ENCODE measurements at regions not wholly inside any gene's neighbourhood (a gene's known extent, or its start where the extent isn't known, plus 50 kb on each side); places are given as distances from the start of the nearest gene placed in this dataset.

- Histone ChIP-seq H3K27ac (ENCODE audit: low read length) (peak overlapping the region; percentile 35), H3K27me3 (ENCODE audit: control insufficient read depth, insufficient read depth, low read length) (peaks cover 17% of the 10 kb centered on the region), H3K4me3 (ENCODE audit: low read length) (no peak overlapping the region), H3K4me1 (ENCODE audit: control insufficient read depth, insufficient read depth, low read length) (peaks cover 25% of the 10 kb centered on the region), H3K36me3 (ENCODE audit: control insufficient read depth, insufficient read depth, low read length) (no peaks in the 10 kb centered on the region), H3K9me3 (replicated peaks; ENCODE audit: control insufficient read depth, low read depth, low read length) (no peaks in the 10 kb centered on the region)
- WGBS (ENCODE audit: insufficient coverage) = 21% methylated on average over 3 of the region's 18 CpGs
- peak; percentile 50 for DNase-seq
Measured at GRCh38 chr6:168157272-168158212, 78.5 kb upstream of the FRMD1 start.

DNA sequence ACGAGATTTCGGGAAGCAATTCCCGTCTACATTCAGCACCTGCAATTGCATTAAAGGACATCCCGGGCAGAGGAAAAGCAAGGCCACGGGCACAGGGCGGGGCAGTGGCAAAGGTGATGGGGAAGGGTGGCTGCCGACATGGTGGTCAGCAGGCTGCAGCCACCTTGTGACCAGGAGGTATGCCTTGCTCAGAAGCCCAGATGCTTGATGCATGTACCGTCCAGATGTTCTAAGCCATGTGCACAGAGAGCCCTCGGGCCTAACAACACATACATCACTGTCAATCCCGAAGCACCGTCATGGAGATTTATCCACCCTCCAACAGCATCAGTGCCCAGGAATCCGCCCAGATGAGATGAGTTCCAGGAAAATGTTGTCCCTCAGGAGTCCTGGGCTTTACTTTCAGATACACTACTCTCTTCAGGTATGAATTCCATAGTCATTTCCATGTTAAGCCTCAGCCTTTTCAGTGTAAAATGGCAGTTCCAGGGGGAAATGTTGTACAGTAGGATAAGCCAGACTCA lies 77.8 kb upstream of the FRMD1 start:
- 57% methylated on average over 10 of the region's 12 CpGs for WGBS (ENCODE audit: insufficient coverage)
- H3K4me3 ChIP-seq (ENCODE audit: low read length) = no peak overlapping the region
- no peak for DNase-seq

GRCh38 chr6:168155821-168156741 lies 77.1 kb upstream of the FRMD1 start:
- Histone ChIP-seq H3K9me3 (replicated peaks; ENCODE audit: control insufficient read depth, low read depth, low read length) (no peaks in the 10 kb centered on the region), H3K4me3 (ENCODE audit: low read length) (no peak overlapping the region), H3K36me3 (ENCODE audit: control insufficient read depth, insufficient read depth, low read length) (no peaks in the 10 kb centered on the region), H3K4me1 (ENCODE audit: control insufficient read depth, insufficient read depth, low read length) (peaks cover 27% of the 10 kb centered on the region), H3K27me3 (ENCODE audit: control insufficient read depth, insufficient read depth, low read length) (peaks cover 16% of the 10 kb centered on the region), H3K27ac (ENCODE audit: low read length) (no peak overlapping the region)
- 87% methylated on average over 17 of the region's 24 CpGs for WGBS (ENCODE audit: insufficient coverage)
- no peak for DNase-seq

More for the DNA sequence above, 77.8 kb upstream of the FRMD1 start:
- H3K9me3 ChIP-seq (replicated peaks; ENCODE audit: control insufficient read depth, low read depth, low read length) = no peaks in the 10 kb centered on the region
- H3K27ac ChIP-seq (ENCODE audit: low read length) = no peak overlapping the region
- no peaks in the 10 kb centered on the region for H3K36me3 ChIP-seq (ENCODE audit: control insufficient read depth, insufficient read depth, low read length)
- H3K27me3 ChIP-seq (ENCODE audit: control insufficient read depth, insufficient read depth, low read length) = peaks cover 18% of the 10 kb centered on the region
- H3K4me1 ChIP-seq (ENCODE audit: control insufficient read depth, insufficient read depth, low read length) = peaks cover 27% of the 10 kb centered on the region

- no peak for DNase-seq
Measured at GRCh38 chr6:168155193-168155592, 76.2 kb upstream of the FRMD1 start.

GRCh38 chr6:168154263-168154917 lies 75.4 kb upstream of the FRMD1 start:
- no peak overlapping the region for H3K27ac ChIP-seq (ENCODE audit: low read length)
- peaks cover 27% of the 10 kb centered on the region for H3K4me1 ChIP-seq (ENCODE audit: control insufficient read depth, insufficient read depth, low read length)
- H3K27me3 ChIP-seq (ENCODE audit: control insufficient read depth, insufficient read depth, low read length) = peaks cover 24% of the 10 kb centered on the region
- DNase-seq = no peak
- 77% methylated on average over 6 of the region's 7 CpGs for WGBS (ENCODE audit: insufficient coverage)
- no peaks in the 10 kb centered on the region for H3K9me3 ChIP-seq (replicated peaks; ENCODE audit: control insufficient read depth, low read depth, low read length)
- no peak overlapping the region for H3K4me3 ChIP-seq (ENCODE audit: low read length)
- H3K36me3 ChIP-seq (ENCODE audit: control insufficient read depth, insufficient read depth, low read length) = no peaks in the 10 kb centered on the region

More at GRCh38 chr6:168155193-168155592, 76.2 kb upstream of the FRMD1 start:
- Histone ChIP-seq H3K9me3 (replicated peaks; ENCODE audit: control insufficient read depth, low read depth, low read length) (no peaks in the 10 kb centered on the region), H3K4me1 (ENCODE audit: control insufficient read depth, insufficient read depth, low read length) (peaks cover 27% of the 10 kb centered on the region), H3K27me3 (ENCODE audit: control insufficient read depth, insufficient read depth, low read length) (peaks cover 20% of the 10 kb centered on the region), H3K27ac (ENCODE audit: low read length) (no peak overlapping the region), H3K4me3 (ENCODE audit: low read length) (no peak overlapping the region), H3K36me3 (ENCODE audit: control insufficient read depth, insufficient read depth, low read length) (no peaks in the 10 kb centered on the region)
- WGBS (ENCODE audit: insufficient coverage) = 71% methylated on average over 5 of the region's 5 CpGs

DNA sequence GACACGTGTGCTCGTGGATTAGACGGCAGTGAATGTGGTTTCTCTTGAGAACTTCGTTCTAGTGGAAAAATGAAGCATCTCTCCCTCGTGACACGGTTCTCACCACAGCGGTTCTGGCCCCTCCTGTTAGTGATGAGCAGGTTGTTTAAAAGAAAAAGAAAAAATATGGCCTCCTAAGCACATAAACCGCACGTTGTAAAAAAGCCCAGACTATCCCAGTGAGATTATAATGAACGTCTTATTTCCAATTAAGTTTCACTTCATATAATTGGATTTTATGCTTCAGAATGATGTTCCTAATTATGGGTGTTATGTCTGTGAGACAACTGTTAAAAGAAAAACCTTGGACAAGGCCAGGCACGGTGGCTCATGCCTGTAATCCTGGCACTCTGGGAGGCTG lies 74.5 kb upstream of the FRMD1 start:
- no peak for DNase-seq
- Histone ChIP-seq H3K4me1 (ENCODE audit: control insufficient read depth, insufficient read depth, low read length) (peaks cover 25% of the 10 kb centered on the region), H3K4me3 (ENCODE audit: low read length) (no peak overlapping the region), H3K27me3 (ENCODE audit: control insufficient read depth, insufficient read depth, low read length) (peaks cover 26% of the 10 kb centered on the region), H3K27ac (ENCODE audit: low read length) (no peak overlapping the region), H3K36me3 (ENCODE audit: control insufficient read depth, insufficient read depth, low read length) (no peaks in the 10 kb centered on the region), H3K9me3 (replicated peaks; ENCODE audit: control insufficient read depth, low read depth, low read length) (no peaks in the 10 kb centered on the region)
- 50% methylated on average over 4 of the region's 11 CpGs for WGBS (ENCODE audit: insufficient coverage)

DNA sequence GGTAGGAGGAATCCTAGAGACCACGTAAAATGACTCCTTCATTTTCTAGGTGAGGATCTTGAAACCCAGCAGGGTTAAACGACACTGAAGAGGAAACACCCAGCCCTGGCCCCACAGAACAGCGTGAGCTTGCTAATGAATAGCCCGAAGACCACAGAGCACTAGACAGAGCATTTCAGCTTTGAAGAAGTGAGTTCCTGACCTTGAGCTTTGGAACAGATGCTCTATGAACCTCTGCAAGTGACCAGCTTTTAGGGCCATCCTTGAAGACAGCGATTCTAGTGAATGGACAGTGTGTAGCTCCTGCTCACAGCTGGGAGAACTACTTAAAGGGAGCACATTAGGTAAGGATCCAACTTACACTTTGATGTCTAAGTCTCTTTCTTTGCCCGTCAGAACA lies 74.0 kb upstream of the FRMD1 start:
- Histone ChIP-seq H3K4me1 (ENCODE audit: control insufficient read depth, insufficient read depth, low read length) (peaks cover 19% of the 10 kb centered on the region), H3K36me3 (ENCODE audit: control insufficient read depth, insufficient read depth, low read length) (no peaks in the 10 kb centered on the region)
- 66% methylated on average over 5 of the region's 6 CpGs for WGBS (ENCODE audit: insufficient coverage)

DNA sequence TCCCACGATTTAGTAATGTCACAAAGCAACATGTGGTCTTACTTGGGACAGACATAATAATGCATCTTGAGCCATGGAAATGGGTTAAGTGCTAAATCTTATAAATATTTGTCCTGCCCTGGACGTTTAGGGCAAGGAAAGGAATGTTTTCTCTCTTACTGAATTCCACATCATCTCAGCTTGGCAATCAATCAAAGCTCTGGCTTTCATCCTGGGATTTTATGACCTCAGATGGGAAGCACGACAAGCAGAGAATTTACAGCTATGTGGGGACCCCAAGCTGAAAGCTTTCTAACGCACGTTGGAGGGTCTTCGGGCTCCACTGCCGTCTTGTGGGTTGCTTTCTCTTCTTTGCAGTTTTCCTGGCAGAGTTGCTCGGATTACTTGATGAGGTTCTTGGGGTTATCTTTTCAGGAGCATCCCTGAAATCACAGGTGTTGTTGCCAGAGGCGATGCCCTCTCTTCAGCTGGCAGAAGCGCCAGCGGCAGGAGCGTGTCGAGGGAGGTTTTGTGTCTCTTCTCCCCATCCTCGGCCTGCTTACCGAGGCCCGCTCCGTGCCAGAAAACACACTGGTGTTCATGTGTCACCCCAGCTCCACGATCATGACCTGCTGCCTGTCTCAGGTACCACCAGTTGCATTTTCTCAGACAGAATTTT lies 73.4 kb upstream of the FRMD1 start:
- Histone ChIP-seq H3K9me3 (replicated peaks; ENCODE audit: control insufficient read depth, low read depth, low read length) (no peaks in the 10 kb centered on the region), H3K4me3 (ENCODE audit: low read length) (no peak overlapping the region), H3K36me3 (ENCODE audit: control insufficient read depth, insufficient read depth, low read length) (no peaks in the 10 kb centered on the region), H3K27me3 (ENCODE audit: control insufficient read depth, insufficient read depth, low read length) (peaks cover 21% of the 10 kb centered on the region), H3K27ac (ENCODE audit: low read length) (no peak overlapping the region), H3K4me1 (ENCODE audit: control insufficient read depth, insufficient read depth, low read length) (peaks cover 14% of the 10 kb centered on the region)
- WGBS (ENCODE audit: insufficient coverage) = 82% methylated on average over 11 of the region's 18 CpGs
- DNase-seq = no peak

More for the DNA sequence above, 74.0 kb upstream of the FRMD1 start:
- H3K4me3 ChIP-seq (ENCODE audit: low read length) = no peak overlapping the region
- H3K9me3 ChIP-seq (replicated peaks; ENCODE audit: control insufficient read depth, low read depth, low read length) = no peaks in the 10 kb centered on the region
- DNase-seq = no peak
- H3K27ac ChIP-seq (ENCODE audit: low read length) = no peak overlapping the region
- peaks cover 22% of the 10 kb centered on the region for H3K27me3 ChIP-seq (ENCODE audit: control insufficient read depth, insufficient read depth, low read length)

DNA sequence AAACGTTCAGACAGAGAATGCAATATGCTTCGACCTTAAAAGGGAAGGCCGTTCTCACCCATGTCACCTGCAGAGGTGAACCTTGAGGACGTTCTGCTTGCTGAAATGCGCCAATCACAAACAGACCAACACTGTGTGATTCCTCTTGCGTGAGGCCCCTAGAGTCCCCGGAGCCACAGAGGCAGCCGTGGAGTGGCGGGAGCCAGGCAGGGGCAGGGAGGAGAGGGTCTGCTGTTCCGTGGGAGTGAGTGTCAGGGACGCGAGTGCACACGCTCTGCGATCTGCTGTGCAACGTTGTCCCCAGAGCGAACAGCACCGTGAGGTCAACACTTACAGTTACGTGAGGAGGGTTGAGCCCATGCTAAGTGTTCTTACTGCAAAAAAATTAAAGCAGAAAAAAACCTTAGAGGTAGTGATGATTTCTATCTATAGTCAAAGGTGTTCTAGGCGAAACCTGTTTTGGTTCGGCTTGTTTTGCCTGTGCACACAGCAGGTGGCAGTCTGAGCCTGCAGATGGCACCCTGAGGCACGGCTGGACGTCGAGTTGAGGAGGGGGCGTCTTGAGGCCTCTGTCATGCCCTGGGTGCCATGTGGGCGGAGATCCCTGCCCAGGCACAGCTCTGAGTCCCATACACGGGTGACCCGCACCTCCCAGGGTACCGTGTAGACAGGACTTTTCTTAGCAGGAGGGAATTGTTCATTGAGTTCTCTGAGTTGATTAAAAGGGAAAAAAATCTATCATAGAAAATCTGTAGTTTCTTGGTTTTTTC lies 71.7 kb upstream of the FRMD1 start:
- Histone ChIP-seq H3K4me3 (ENCODE audit: low read length) (no peak overlapping the region), H3K36me3 (ENCODE audit: control insufficient read depth, insufficient read depth, low read length) (no peaks in the 10 kb centered on the region), H3K9me3 (replicated peaks; ENCODE audit: control insufficient read depth, low read depth, low read length) (no peaks in the 10 kb centered on the region), H3K27ac (ENCODE audit: low read length) (no peak overlapping the region), H3K27me3 (ENCODE audit: control insufficient read depth, insufficient read depth, low read length) (peaks cover 15% of the 10 kb centered on the region), H3K4me1 (ENCODE audit: control insufficient read depth, insufficient read depth, low read length) (peaks cover 4% of the 10 kb centered on the region)
- 63% methylated on average over 21 of the region's 28 CpGs for WGBS (ENCODE audit: insufficient coverage)
- DNase-seq = peak; percentile 42
